Body of pancreas (tissue), 4 donors: ENCODE measurements at regions not wholly inside any gene's neighbourhood (a gene's known extent, or its start where the extent isn't known, plus 50 kb on each side); places are given as distances from the start of the nearest gene placed in this dataset.

ENCODE experiments used
- CTCF ChIP-seq, 7 experiments: fragments of 450-650 bp in 4 of 7; fragments of 200-600 bp in 3 of 7; sonication (generic) in 3 of 7; IDR thresholded peaks; one replicate each; pipeline ENCODE4 v1.5.1; 2016 to 2019; ENCODE audit warnings: antibody characterized with exemption in 7 of 7
- POLR2A ChIP-seq, 3 donors: fragments of 450-650 bp; IDR thresholded peaks; one replicate each; pipeline ENCODE4 v1.6.1; 2016; ENCODE audit warnings: antibody characterized with exemption in 3 of 3, mild to moderate bottlenecking in 2 of 3

DNA sequence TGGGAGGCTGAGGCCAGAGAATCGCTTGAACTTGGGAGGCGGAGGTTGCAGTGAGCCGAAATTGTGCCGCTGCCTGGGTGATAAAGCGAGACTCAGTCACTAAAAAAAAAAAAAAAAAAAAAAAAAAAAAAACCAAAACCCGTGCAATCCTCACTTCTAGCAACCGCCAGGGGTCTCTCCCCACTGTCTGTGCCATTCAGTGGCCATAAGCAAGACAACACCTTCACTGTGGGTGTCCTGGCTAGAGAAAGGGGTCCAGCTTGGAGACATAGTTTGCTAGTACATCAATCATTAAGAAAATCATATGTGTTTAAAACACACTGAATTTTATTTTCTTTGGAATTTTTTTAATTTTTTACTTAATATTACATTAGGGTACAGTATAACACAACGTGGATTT, 68.2 kb downstream of the RASL11A start:
- TF ChIP-seq CTCF (IDR thresholded peaks at IDR 0.05), result no peak
- no peak for TF ChIP-seq POLR2A (IDR thresholded peaks at IDR 0.05)
